HL-60 (cell line): ENCODE measurements at regions not wholly inside any gene's neighbourhood (a gene's known extent, or its start where the extent isn't known, plus 50 kb on each side); places are given as distances from the start of the nearest gene placed in this dataset.

Experiments
- CTCF ChIP-seq: IDR thresholded peaks from one replicate; pipeline ENCODE4 v1.5.1; 2011; ENCODE audit warnings: low read length, control low read depth, inconsistent platforms; ENCODE audit not compliant: insufficient read depth
- POLR2AphosphoS5 ChIP-seq: IDR thresholded peaks from 2 replicates; pipeline ENCODE4 v1.6.1; 2012; ENCODE audit warnings: low read depth
- TF ChIP-seq, protein P1 (sequence below): IDR thresholded peaks from 2 replicates; pipeline ENCODE4 v1.6.1; 2012; ENCODE audit warnings: low read depth; ENCODE audit not compliant: insufficient replicate concordance

DNA sequence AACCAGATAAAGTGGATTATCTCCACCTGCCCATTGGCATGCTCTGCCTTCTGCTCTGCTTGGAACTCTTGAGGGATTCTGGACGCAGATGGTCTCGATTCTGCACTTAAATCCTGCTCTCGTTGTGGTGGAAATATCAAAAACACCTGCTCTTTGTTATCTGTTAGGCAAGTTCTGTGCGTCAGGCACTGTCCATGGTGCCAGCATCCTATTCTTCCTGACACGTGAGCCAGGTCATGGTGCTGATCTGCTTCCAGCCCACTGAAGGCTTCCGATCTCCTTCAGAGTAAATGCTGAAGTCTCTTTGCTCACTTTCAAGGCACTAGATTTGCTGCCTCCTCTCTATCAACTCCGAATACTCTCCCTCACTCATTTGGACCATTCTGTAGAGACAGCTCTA lies 505.6 kb downstream of the HTR7 start:
- TF ChIP-seq CTCF: no peak
- TF ChIP-seq, protein P1, sequence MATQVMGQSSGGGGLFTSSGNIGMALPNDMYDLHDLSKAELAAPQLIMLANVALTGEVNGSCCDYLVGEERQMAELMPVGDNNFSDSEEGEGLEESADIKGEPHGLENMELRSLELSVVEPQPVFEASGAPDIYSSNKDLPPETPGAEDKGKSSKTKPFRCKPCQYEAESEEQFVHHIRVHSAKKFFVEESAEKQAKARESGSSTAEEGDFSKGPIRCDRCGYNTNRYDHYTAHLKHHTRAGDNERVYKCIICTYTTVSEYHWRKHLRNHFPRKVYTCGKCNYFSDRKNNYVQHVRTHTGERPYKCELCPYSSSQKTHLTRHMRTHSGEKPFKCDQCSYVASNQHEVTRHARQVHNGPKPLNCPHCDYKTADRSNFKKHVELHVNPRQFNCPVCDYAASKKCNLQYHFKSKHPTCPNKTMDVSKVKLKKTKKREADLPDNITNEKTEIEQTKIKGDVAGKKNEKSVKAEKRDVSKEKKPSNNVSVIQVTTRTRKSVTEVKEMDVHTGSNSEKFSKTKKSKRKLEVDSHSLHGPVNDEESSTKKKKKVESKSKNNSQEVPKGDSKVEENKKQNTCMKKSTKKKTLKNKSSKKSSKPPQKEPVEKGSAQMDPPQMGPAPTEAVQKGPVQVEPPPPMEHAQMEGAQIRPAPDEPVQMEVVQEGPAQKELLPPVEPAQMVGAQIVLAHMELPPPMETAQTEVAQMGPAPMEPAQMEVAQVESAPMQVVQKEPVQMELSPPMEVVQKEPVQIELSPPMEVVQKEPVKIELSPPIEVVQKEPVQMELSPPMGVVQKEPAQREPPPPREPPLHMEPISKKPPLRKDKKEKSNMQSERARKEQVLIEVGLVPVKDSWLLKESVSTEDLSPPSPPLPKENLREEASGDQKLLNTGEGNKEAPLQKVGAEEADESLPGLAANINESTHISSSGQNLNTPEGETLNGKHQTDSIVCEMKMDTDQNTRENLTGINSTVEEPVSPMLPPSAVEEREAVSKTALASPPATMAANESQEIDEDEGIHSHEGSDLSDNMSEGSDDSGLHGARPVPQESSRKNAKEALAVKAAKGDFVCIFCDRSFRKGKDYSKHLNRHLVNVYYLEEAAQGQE: peak; percentile 86
- no peak for TF ChIP-seq POLR2AphosphoS5
